ENCODE measurements at regions not wholly inside any gene's neighbourhood (a gene's known extent, or its start where the extent isn't known, plus 50 kb on each side); places are given as distances from the start of the nearest gene placed in this dataset.
"Not testable (repeated sequence)": the region's sequence is repeated elsewhere in the genome, so short reads cannot be mapped to it uniquely, and the experiment has no call there.

GRCh38 chr6:1475174-1475573 lies 85.8 kb downstream of the FOXF2 start:
- H3K4me3 ChIP-seq, result no peak overlapping the region
- H3K9me3 ChIP-seq, result no peaks in the 10 kb centered on the region
- H3K27me3 ChIP-seq (replicated peaks; ENCODE audit: insufficient read depth), result no peaks in the 10 kb centered on the region
- intact Hi-C loops (cut with DNase I), result no loop called here
- 97% methylated on average over 1 of the region's 1 CpG for WGBS
- H3K36me3 ChIP-seq, result no peaks in the 10 kb centered on the region
- TF ChIP-seq POLR2A (IDR thresholded peaks at IDR 0.05) (no peak), CTCF (IDR thresholded peaks at IDR 0.05) (no peak)
- H3K27ac ChIP-seq, result no peak overlapping the region
- DNase-seq (ENCODE audit: low spot score), result no peak
- H3K4me1 ChIP-seq (replicated peaks), result no peaks in the 10 kb centered on the region

- Histone ChIP-seq H3K4me1 (replicated peaks) (no peaks in the 10 kb centered on the region), H3K9me3 (no peaks in the 10 kb centered on the region), H3K27me3 (replicated peaks; ENCODE audit: insufficient read depth) (no peaks in the 10 kb centered on the region), H3K27ac (no peak overlapping the region), H3K4me3 (no peak overlapping the region), H3K36me3 (no peaks in the 10 kb centered on the region)
- intact Hi-C loops (cut with DNase I), result no loop called here
- no peak for TF ChIP-seq CTCF (IDR thresholded peaks at IDR 0.05)
- TF ChIP-seq POLR2AphosphoS5 (IDR thresholded peaks at IDR 0.05), result no peak
- no peak for TF ChIP-seq POLR2A (IDR thresholded peaks at IDR 0.05)
- no peak for DNase-seq (ENCODE audit: low spot score)
- WGBS, result 29% methylated on average over 11 of the region's 11 CpGs
These were observed 88.2 kb downstream of the FOXF2 start for GRCh38 chr6:1477432-1478090.

- H3K4me3 ChIP-seq; intact Hi-C loops (cut with DNase I); DNase-seq (ENCODE audit: low spot score); H3K27me3 ChIP-seq (replicated peaks; ENCODE audit: insufficient read depth); H3K27ac ChIP-seq; H3K9me3 ChIP-seq; H3K36me3 ChIP-seq; H3K4me1 ChIP-seq (replicated peaks): not testable (repeated sequence)
- WGBS, result 65% methylated on average over 4 of the region's 4 CpGs
These were observed 88.9 kb downstream of the FOXF2 start for GRCh38 chr6:1478163-1478826.

GRCh38 chr6:1479095-1479494 lies 89.7 kb downstream of the FOXF2 start:
- H3K9me3 ChIP-seq, result no peaks in the 10 kb centered on the region
- no peak for DNase-seq (ENCODE audit: low spot score)
- TF ChIP-seq POLR2AphosphoS5 (IDR thresholded peaks at IDR 0.05) (no peak), POLR2A (IDR thresholded peaks at IDR 0.05) (no peak), CTCF (IDR thresholded peaks at IDR 0.05) (no peak)
- H3K27me3 ChIP-seq (replicated peaks; ENCODE audit: insufficient read depth), result no peaks in the 10 kb centered on the region
- no peaks in the 10 kb centered on the region for H3K4me1 ChIP-seq (replicated peaks)
- no peak overlapping the region for H3K27ac ChIP-seq
- no peaks in the 10 kb centered on the region for H3K36me3 ChIP-seq
- intact Hi-C loops (cut with DNase I), result no loop called here
- H3K4me3 ChIP-seq, result no peak overlapping the region
- WGBS, result 58% methylated on average over 2 of the region's 2 CpGs

GRCh38 chr6:1479601-1480221 lies 90.3 kb downstream of the FOXF2 start:
- Histone ChIP-seq H3K4me1 (replicated peaks) (no peaks in the 10 kb centered on the region), H3K4me3 (no peak overlapping the region), H3K27me3 (replicated peaks; ENCODE audit: insufficient read depth) (no peaks in the 10 kb centered on the region), H3K36me3 (no peaks in the 10 kb centered on the region), H3K9me3 (no peaks in the 10 kb centered on the region), H3K27ac (no peak overlapping the region)
- no peak for DNase-seq (ENCODE audit: low spot score)
- no peak for TF ChIP-seq POLR2A (IDR thresholded peaks at IDR 0.05)
- intact Hi-C loops (cut with DNase I), result no loop called here
- 92% methylated on average over 3 of the region's 3 CpGs for WGBS

GRCh38 chr6:1481286-1481685 lies 91.9 kb downstream of the FOXF2 start:
- H3K27ac ChIP-seq, result no peak overlapping the region
- H3K4me1 ChIP-seq (replicated peaks), result no peaks in the 10 kb centered on the region
- intact Hi-C loops (cut with DNase I), result no loop called here
- TF ChIP-seq POLR2AphosphoS5 (IDR thresholded peaks at IDR 0.05), result no peak
- TF ChIP-seq POLR2A (IDR thresholded peaks at IDR 0.05), result no peak
- TF ChIP-seq CTCF (IDR thresholded peaks at IDR 0.05), result no peak
- H3K27me3 ChIP-seq (replicated peaks; ENCODE audit: insufficient read depth), result no peaks in the 10 kb centered on the region
- no peak overlapping the region for H3K4me3 ChIP-seq
- no peaks in the 10 kb centered on the region for H3K9me3 ChIP-seq
- H3K36me3 ChIP-seq, result no peaks in the 10 kb centered on the region
- DNase-seq (ENCODE audit: low spot score), result no peak
- 80% methylated on average over 1 of the region's 1 CpG for WGBS
